ENCODE measurements at regions not wholly inside any gene's neighbourhood (a gene's known extent, or its start where the extent isn't known, plus 50 kb on each side); places are given as distances from the start of the nearest gene placed in this dataset.

- intact Hi-C loops (cut with DNase I): no loop called here
- no peak for ATAC-seq (ENCODE audit: poor library complexity)
- DNase-seq: no peak
These were observed 76.9 kb upstream of the DNAJC19 start for GRCh38 chr3:181066143-181067087.

DNA sequence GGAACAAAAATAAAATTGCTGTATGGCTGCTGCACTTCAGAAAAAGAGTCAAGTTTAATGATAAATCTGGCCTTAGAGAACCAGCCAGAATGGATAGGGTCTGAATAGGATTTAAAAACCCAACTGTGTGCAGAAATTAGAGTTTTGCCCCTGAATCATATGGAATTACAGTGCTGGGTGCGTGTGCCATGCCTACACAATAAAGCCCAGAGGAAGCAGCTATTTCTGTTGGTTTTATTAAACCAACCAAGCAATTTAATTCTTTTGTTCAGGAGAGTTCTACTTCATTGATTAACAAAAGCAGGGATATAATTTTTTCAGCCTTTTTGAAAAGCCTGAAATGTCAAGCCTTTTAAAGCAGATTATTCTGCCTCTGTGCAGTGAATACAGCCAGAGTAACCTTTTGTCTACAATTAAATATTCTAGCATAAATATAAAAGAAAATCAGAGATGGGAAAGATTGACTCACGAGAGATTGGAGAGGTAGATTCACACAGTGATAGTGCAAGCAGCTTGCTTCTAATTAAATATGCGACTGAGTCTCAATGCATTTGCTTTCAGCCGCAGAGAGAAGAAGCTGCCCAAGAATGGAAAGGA is 66.7 kb upstream of the DNAJC19 start:
- ATAC-seq (ENCODE audit: poor library complexity): no peak
- DNase-seq: no peak
- intact Hi-C loops (cut with DNase I): no loop called here

DNA sequence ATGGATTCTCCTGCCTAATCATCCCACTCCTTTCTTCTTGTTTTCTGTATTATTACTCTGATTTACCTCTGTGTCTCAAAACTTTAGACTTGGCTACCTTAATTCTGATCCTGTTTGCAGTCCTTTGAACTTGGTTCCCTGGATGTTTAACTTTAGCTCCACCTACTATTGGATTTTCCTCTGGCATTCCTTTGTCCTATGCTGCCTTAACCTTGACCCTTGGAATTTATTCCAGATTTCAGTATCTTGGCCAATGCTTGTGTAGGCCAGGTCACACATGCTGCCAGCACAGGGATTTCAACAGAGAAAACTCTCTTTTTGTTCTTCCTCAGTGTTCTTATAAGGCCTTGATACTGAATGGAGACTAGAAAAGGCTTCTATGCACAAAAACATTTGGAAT is 65.0 kb upstream of the DNAJC19 start:
- intact Hi-C loops (cut with DNase I): no loop called here
- ATAC-seq (ENCODE audit: poor library complexity) (no peak), DNase-seq (no peak)

- DNase-seq (no peak), ATAC-seq (ENCODE audit: poor library complexity) (no peak)
- intact Hi-C loops (cut with DNase I): no loop called here
These were observed 62.7 kb upstream of the DNAJC19 start for GRCh38 chr3:181052256-181052655.

DNA sequence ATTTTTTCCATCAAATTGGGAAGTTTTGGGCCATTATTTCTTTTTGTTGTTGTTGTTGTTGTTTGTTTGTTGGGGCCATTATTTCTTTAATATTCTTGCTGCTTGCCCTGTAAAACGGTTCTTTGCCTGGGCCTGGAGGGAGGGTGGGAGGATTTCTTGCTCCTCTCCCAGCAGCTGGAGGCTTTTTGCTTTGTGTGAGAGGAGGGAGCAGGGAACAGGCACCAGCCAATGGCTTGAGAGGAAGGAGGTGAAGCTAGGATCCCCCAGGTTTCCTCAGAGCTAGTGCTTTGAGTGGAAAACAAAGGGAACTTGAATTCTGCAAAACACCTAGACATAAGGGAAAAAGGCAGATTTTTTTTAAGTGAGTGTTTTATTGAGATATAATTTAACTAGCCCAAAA is 61.2 kb upstream of the DNAJC19 start:
- ATAC-seq (ENCODE audit: poor library complexity): no peak
- intact Hi-C loops (cut with DNase I): no loop called here

DNA sequence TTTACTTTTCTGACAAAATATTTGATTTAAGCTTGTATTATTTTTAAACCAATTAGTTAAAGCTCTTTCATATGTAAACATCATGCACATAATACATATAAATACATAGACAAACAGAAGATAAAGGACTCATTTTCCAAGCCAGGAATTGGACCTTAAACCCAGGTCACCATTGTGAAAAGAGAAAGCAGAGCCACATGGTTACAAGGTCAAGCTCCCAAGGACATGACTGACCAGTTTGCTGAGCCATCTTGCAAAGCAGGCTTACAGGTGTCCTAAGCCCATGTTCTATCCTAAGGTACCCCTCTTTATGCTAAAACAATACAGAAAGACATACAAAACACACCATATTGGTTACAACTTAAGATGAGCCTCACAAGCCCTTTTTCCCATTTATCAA is 50.5 kb upstream of the DNAJC19 start:
- no peak for ATAC-seq (ENCODE audit: poor library complexity)
- DNase-seq: no peak
- intact Hi-C loops (cut with DNase I): no loop called here

More for the DNA sequence above, 61.2 kb upstream of the DNAJC19 start:
- no peak for DNase-seq
